HG03442 (cell line): ENCODE measurements at regions not wholly inside any gene's neighbourhood (a gene's known extent, or its start where the extent isn't known, plus 50 kb on each side); places are given as distances from the start of the nearest gene placed in this dataset.
"Not testable (repeated sequence)": the region's sequence is repeated elsewhere in the genome, so short reads cannot be mapped to it uniquely, and the experiment has no call there.

ENCODE experiments used
- ATAC-seq: cut with Tn5 transposase; IDR thresholded peaks from one replicate; pipeline ENCODE4 v1.9.1; 2021; ENCODE audit warnings: mild to moderate bottlenecking, moderate library complexity; ENCODE audit not compliant: unreplicated experiment

GRCh38 chr9:61817127-61817705 is 627.4 kb downstream of the SPATA31A7 start:
- not testable (repeated sequence) for ATAC-seq

- peak; percentile 54 for ATAC-seq
Observed at GRCh38 chr9:61853624-61854259, 663.9 kb downstream of the SPATA31A7 start.

GRCh38 chr9:61854260-61854640 is 664.4 kb downstream of the SPATA31A7 start:
- ATAC-seq, result not testable (repeated sequence)

GRCh38 chr9:61856283-61856682 is 666.4 kb downstream of the SPATA31A7 start:
- peak; percentile 73 for ATAC-seq

- not testable (repeated sequence) for ATAC-seq
Observed at GRCh38 chr9:61856858-61857453, 667.1 kb downstream of the SPATA31A7 start.

- peak; percentile 76 for ATAC-seq
Observed at GRCh38 chr9:61857709-61858351, 668.0 kb downstream of the SPATA31A7 start.

- ATAC-seq, result not testable (repeated sequence)
Observed at GRCh38 chr9:61862431-61862971, 672.7 kb downstream of the SPATA31A7 start.

- not testable (repeated sequence) for ATAC-seq
Observed at GRCh38 chr9:61864463-61864862, 674.6 kb downstream of the SPATA31A7 start.

- not testable (repeated sequence) for ATAC-seq
Observed at GRCh38 chr9:61868965-61869364, 679.1 kb downstream of the SPATA31A7 start.

- not testable (repeated sequence) for ATAC-seq
Observed at GRCh38 chr9:61872329-61872728, 682.5 kb downstream of the SPATA31A7 start.
